GM19239 (cell line): ENCODE measurements at regions not wholly inside any gene's neighbourhood (a gene's known extent, or its start where the extent isn't known, plus 50 kb on each side); places are given as distances from the start of the nearest gene placed in this dataset.

Experiments
- DNase-seq: peaks from one replicate; pipeline ENCODE4 v3.0.0; 2011; ENCODE audit warnings: low spot score; ENCODE audit not compliant: insufficient read length
- FAIRE-seq: peaks from 2 replicates; lab custom pipeline; 2011; peaks lifted over from hg19 to GRCh38; lab: Jason Lieb, UNC

GRCh38 chr10:89097226-89097625, 106.6 kb downstream of the FAS start:
- DNase-seq: no peak
- FAIRE-seq: no peak

- FAIRE-seq: no peak
- no peak for DNase-seq
Observed at GRCh38 chr10:89095701-89096391, 105.2 kb downstream of the FAS start.

- no peak for FAIRE-seq
- no peak for DNase-seq
Observed at GRCh38 chr10:89093728-89094127, 103.1 kb downstream of the FAS start.

- no peak for DNase-seq
- no peak for FAIRE-seq
Observed at GRCh38 chr10:89092981-89093380, 102.4 kb downstream of the FAS start.

GRCh38 chr10:89092439-89092838, 101.8 kb downstream of the FAS start:
- DNase-seq (no peak), FAIRE-seq (no peak)

GRCh38 chr10:89091496-89091895, 100.9 kb downstream of the FAS start:
- FAIRE-seq: no peak

GRCh38 chr10:89090756-89091445, 100.3 kb downstream of the FAS start:
- FAIRE-seq (no peak), DNase-seq (no peak)

More at GRCh38 chr10:89091496-89091895, 100.9 kb downstream of the FAS start:
- DNase-seq: no peak

- no peak for DNase-seq
- no peak for FAIRE-seq
Observed at GRCh38 chr10:89086801-89087521, 96.4 kb downstream of the FAS start.

- FAIRE-seq (peak; percentile 81), DNase-seq (no peak)
Observed at GRCh38 chr10:89085153-89085552, 94.6 kb downstream of the FAS start.

GRCh38 chr10:89082086-89082485, 91.5 kb downstream of the FAS start:
- DNase-seq: no peak
- no peak for FAIRE-seq

- no peak for DNase-seq
- FAIRE-seq: no peak
Observed at GRCh38 chr10:89080660-89081059, 90.1 kb downstream of the FAS start.

- DNase-seq (no peak), FAIRE-seq (peak; percentile 26)
Observed at GRCh38 chr10:89079961-89080360, 89.4 kb downstream of the FAS start.

- no peak for FAIRE-seq
- no peak for DNase-seq
Observed at GRCh38 chr10:89078724-89079672, 88.4 kb downstream of the FAS start.

- FAIRE-seq (no peak), DNase-seq (no peak)
Observed at GRCh38 chr10:89076120-89076519, 85.5 kb downstream of the FAS start.

GRCh38 chr10:89075631-89076030, 85.0 kb downstream of the FAS start:
- DNase-seq (no peak), FAIRE-seq (no peak)

GRCh38 chr10:89074120-89074519, 83.5 kb downstream of the FAS start:
- no peak for DNase-seq
- peak; percentile 26 for FAIRE-seq

GRCh38 chr10:89073719-89074118, 83.1 kb downstream of the FAS start:
- FAIRE-seq: no peak

GRCh38 chr10:89069589-89069988, 79.0 kb downstream of the FAS start:
- FAIRE-seq: no peak

More at GRCh38 chr10:89073719-89074118, 83.1 kb downstream of the FAS start:
- DNase-seq: no peak

More at GRCh38 chr10:89069589-89069988, 79.0 kb downstream of the FAS start:
- no peak for DNase-seq
